HL-60 (cell line): ENCODE measurements at regions not wholly inside any gene's neighbourhood (a gene's known extent, or its start where the extent isn't known, plus 50 kb on each side); places are given as distances from the start of the nearest gene placed in this dataset.

Source experiments
- POLR2AphosphoS5 ChIP-seq: IDR thresholded peaks from 2 replicates; pipeline ENCODE4 v1.6.1; 2012; ENCODE audit warnings: low read depth
- REST ChIP-seq: IDR thresholded peaks from 2 replicates; pipeline ENCODE4 v1.6.1; 2012; ENCODE audit warnings: low read depth; ENCODE audit not compliant: insufficient replicate concordance
- TF ChIP-seq, protein P1 (sequence below): IDR thresholded peaks from one replicate; pipeline ENCODE4 v1.5.1; 2011; ENCODE audit warnings: low read length, control low read depth, inconsistent platforms; ENCODE audit not compliant: insufficient read depth

DNA sequence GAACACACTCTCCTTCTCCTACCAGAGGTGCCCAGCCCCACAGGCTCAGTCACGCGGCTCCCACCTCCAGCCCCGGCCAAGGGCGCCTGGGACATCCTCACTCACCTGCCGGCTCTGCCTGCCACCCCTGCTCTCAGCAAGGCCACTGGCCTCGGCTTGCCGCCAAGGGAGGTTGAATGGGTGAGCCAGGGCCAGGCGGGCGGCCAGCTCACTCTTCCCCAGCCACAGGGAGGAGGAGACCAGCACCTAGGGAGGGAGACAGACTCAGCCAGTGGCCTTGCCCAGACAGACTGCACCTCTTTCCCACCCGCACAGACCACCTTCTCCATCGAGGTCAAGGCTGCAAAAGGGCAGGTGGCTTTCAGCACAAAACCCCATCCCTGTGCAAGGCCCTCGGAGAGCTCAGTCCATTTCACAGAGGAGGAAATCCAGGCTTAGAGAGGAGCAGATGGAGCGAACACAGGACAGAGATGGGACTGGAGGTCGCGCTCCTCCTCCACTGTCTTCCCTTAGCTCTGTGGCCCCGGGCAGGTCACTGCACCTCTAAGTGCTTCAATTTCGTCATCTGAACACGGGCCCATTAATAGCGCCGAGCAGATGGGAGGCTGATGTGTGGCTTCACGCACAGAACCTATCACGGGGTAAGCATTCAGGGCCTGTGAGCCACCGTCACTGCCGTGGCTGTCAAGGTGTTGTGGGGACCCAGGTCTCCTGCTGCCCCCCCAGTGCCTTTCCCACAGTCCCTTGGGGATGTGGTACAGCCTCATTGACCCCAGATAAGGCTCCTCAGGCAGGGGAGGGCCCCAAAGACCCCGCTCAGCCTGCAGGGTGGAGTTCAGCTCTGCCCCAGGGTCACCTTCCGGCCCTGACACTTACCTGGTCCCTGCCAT, 56.1 kb downstream of the RMI2 start:
- TF ChIP-seq, protein P1, sequence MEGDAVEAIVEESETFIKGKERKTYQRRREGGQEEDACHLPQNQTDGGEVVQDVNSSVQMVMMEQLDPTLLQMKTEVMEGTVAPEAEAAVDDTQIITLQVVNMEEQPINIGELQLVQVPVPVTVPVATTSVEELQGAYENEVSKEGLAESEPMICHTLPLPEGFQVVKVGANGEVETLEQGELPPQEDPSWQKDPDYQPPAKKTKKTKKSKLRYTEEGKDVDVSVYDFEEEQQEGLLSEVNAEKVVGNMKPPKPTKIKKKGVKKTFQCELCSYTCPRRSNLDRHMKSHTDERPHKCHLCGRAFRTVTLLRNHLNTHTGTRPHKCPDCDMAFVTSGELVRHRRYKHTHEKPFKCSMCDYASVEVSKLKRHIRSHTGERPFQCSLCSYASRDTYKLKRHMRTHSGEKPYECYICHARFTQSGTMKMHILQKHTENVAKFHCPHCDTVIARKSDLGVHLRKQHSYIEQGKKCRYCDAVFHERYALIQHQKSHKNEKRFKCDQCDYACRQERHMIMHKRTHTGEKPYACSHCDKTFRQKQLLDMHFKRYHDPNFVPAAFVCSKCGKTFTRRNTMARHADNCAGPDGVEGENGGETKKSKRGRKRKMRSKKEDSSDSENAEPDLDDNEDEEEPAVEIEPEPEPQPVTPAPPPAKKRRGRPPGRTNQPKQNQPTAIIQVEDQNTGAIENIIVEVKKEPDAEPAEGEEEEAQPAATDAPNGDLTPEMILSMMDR, result no peak
- TF ChIP-seq POLR2AphosphoS5 (no peak), REST (no peak)
